ENCODE measurements at regions not wholly inside any gene's neighbourhood (a gene's known extent, or its start where the extent isn't known, plus 50 kb on each side); places are given as distances from the start of the nearest gene placed in this dataset.
"Not testable (repeated sequence)": the region's sequence is repeated elsewhere in the genome, so short reads cannot be mapped to it uniquely, and the experiment has no call there.

DNA sequence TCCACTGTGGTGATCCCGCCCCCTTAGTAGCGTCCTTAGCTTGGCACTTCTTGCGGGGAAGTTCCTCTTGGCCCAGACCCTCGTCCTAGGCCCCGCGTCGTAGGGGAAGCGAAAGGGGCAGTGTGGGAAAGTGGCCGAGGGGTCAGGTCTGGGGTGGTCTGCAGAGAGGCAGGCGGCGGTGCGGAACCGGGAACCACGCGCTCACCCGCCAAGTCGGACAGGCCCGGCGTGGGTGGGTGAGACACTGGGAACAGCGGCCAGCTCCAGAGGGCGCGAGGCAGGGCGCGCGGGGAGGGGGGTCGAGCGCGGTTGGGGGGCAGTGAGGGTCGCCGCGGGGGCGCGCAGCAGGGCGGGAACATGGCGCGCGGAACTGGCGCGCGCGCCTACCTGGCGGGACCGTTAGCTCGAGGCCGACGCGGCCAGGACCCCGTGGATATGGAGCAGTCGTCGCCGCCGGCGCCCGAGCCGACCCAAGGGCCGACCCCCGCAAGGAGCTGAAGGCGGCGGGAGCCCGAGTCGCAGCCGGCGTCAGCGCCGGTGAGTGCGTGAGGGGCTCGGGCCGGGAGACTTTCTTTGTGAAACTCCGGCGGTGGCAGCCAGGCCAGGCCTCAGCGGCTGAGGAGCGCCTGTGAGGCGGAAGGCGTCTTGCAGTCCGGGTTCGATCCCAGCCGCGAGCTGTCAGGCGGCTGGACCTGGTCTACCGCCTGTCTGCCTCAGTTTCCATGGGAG lies 2896.7 kb upstream of the TEKT4 start:
- POLR2A ChIA-PET = no interaction called here
- DNase-seq (ENCODE audit: low read depth, low spot score) = no peak
- Histone ChIP-seq H3K27me3 (ENCODE audit: control insufficient read depth, insufficient read depth, low read length) (no peaks in the 10 kb centered on the region), H3K9me3 (ENCODE audit: control insufficient read depth, insufficient read depth, low read length) (peaks cover 13% of the 10 kb centered on the region), H3K27ac (ENCODE audit: low read depth, low read length) (no peak overlapping the region), H3K4me3 (ENCODE audit: low read depth, low read length) (no peak overlapping the region)
- TF ChIP-seq CTCF (IDR thresholded peaks at IDR 0.05; ENCODE audit: low read depth, low read length) = no peak
- CTCF ChIA-PET = no interaction called here

DNA sequence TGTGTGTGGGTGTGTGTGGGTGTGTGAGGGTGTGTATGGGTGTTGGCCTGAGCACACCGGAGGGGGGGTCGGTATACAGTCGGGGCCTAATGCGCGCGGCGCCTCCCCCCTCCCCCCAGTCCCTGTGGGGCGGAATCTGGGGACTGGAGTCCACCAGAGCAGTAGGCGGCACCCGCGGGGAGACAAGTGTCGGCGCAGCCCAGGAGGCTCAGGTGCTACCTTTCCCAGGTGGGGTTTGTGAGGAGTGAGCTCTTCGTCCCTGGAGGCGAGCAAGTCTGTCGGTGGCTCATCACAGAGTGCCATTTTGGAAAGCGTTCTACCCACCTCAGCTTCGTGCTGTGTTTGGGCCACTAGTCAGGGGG lies 2896.1 kb upstream of the TEKT4 start:
- Histone ChIP-seq H3K27me3 (ENCODE audit: control insufficient read depth, insufficient read depth, low read length) (no peaks in the 10 kb centered on the region), H3K27ac (ENCODE audit: low read depth, low read length) (no peak overlapping the region), H3K4me3 (ENCODE audit: low read depth, low read length) (no peak overlapping the region), H3K9me3 (ENCODE audit: control insufficient read depth, insufficient read depth, low read length) (peaks cover 15% of the 10 kb centered on the region)
- ChIA-PET POLR2A (no interaction called here), CTCF (no interaction called here)
- DNase-seq (ENCODE audit: low read depth, low spot score) = no peak
- no peak for TF ChIP-seq CTCF (IDR thresholded peaks at IDR 0.05; ENCODE audit: low read depth, low read length)

DNA sequence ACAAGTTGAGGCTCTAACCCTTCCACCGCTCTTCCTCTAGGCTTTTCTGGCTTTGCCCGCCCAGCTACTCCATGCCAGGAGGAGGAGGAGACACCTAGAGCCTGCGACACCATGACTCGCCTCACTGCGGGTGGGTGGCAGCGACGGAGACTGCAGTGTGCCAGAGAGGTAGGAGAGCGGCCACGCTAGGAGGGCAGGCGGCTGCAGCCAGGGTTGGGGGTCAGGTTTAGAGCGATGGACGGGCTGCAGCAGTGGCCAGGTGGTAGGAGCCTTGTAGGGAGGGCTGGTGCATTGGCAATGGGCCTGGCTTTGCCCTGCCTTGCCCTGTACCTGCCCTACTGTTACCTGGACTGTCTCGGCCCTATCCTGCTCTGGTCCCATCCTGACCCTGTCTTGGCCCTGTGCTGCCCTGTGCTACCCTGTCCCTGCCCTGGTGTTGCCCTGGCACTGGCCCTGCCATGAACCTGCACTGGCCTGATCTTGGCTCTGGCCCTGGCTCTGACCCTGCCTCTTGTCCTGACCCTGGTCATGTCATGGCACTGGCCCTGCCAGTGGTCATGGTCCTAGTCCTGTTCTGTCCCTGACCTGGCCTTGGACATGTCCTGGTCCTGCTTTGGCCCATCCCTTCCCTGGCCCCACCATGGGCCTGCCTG lies 2890.1 kb upstream of the TEKT4 start:
- H3K9me3 ChIP-seq (ENCODE audit: control insufficient read depth, insufficient read depth, low read length) = peaks cover 58% of the 10 kb centered on the region
- H3K27me3 ChIP-seq (ENCODE audit: control insufficient read depth, insufficient read depth, low read length); CTCF ChIA-PET; H3K27ac ChIP-seq (ENCODE audit: low read depth, low read length); DNase-seq (ENCODE audit: low read depth, low spot score); H3K4me3 ChIP-seq (ENCODE audit: low read depth, low read length); POLR2A ChIA-PET: not testable (repeated sequence)

DNA sequence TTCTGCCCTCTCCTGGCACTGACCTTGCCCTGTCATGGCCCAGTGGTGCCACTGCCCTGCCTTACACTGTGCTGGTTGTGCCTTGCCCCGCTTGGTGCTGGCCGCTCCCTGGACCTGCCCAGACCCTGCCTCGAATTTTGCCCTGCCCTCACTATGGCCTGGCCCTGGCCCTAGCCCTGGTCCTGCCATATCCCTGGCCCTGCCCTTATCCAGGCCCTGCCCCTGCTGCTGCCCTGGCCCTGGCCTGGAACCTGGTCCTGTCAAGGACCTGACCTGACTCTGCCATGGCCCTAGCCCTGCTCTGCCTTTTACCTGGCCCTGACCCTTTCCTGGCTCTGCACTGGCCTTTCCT lies 2889.6 kb upstream of the TEKT4 start:
- peaks cover 63% of the 10 kb centered on the region for H3K9me3 ChIP-seq (ENCODE audit: control insufficient read depth, insufficient read depth, low read length)
- DNase-seq (ENCODE audit: low read depth, low spot score); CTCF ChIA-PET; H3K27ac ChIP-seq (ENCODE audit: low read depth, low read length); H3K4me3 ChIP-seq (ENCODE audit: low read depth, low read length); H3K27me3 ChIP-seq (ENCODE audit: control insufficient read depth, insufficient read depth, low read length); POLR2A ChIA-PET: not testable (repeated sequence)

DNA sequence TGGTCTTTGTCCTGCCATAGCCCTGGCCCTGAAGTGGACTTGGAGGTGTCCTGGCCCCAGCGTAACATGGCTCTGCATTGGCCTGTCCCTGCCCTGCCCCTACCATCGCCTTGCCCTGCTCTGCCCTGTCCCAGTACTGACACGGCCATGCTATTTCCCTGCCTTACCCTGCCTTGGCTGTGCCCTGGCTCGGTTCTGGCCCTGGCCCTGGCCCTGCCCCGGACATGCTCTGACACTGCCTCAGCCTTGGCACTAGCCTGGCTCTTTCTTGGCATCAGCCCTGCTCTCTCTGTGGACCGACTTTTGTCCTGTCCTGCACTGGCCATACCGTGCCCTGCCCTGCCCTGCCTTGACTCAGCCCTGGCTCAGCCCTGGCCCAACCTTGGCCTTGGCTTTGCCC lies 2889.0 kb upstream of the TEKT4 start:
- H3K27me3 ChIP-seq (ENCODE audit: control insufficient read depth, insufficient read depth, low read length); CTCF ChIA-PET; DNase-seq (ENCODE audit: low read depth, low spot score); POLR2A ChIA-PET; H3K4me3 ChIP-seq (ENCODE audit: low read depth, low read length); H3K27ac ChIP-seq (ENCODE audit: low read depth, low read length): not testable (repeated sequence)
- peaks cover 67% of the 10 kb centered on the region for H3K9me3 ChIP-seq (ENCODE audit: control insufficient read depth, insufficient read depth, low read length)

DNA sequence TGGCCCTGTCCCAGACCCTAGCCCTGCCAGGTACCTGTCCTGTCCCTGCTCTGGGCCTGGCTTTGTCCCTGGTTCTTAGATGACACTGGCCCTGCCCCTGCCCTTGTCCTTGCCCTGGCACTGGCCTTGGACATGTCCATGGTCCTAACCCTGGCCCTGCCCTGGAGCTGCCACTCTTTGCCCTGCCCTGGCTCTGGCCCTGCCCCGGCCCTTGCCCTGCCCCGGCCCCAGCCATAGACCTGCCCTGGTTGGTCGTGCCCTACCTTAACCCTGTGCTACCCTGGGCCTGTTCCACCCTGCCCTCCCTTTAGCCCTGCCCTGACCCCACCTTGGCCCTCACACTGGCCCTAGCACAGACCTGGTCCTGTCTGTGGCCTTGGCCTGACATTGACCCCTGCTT lies 2888.0 kb upstream of the TEKT4 start:
- DNase-seq (ENCODE audit: low read depth, low spot score); POLR2A ChIA-PET; H3K27me3 ChIP-seq (ENCODE audit: control insufficient read depth, insufficient read depth, low read length); H3K4me3 ChIP-seq (ENCODE audit: low read depth, low read length); H3K27ac ChIP-seq (ENCODE audit: low read depth, low read length); CTCF ChIA-PET: not testable (repeated sequence)
- H3K9me3 ChIP-seq (ENCODE audit: control insufficient read depth, insufficient read depth, low read length) = peaks cover 67% of the 10 kb centered on the region

DNA sequence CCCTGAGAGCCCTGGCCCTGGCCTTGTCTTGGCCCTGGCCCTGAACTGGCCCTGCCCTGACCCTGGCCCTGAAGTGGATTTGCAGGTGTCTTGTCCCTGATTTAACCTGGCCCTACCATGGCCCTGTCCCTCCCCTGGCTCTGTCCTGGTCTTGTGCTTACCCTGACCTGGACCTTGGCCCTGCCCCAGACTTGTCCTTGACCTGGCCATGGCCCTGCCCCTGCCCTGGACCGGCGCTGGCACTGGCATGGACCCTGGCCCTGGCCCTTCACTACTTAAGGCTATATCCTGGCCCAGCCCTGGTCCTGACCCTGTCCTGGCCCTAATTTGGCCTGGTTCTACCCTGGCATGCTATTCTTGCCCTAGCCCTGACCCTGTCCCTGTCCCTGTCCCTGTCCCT lies 2887.5 kb upstream of the TEKT4 start:
- H3K27me3 ChIP-seq (ENCODE audit: control insufficient read depth, insufficient read depth, low read length); POLR2A ChIA-PET; CTCF ChIA-PET; H3K4me3 ChIP-seq (ENCODE audit: low read depth, low read length); H3K27ac ChIP-seq (ENCODE audit: low read depth, low read length); DNase-seq (ENCODE audit: low read depth, low spot score): not testable (repeated sequence)
- peaks cover 67% of the 10 kb centered on the region for H3K9me3 ChIP-seq (ENCODE audit: control insufficient read depth, insufficient read depth, low read length)

DNA sequence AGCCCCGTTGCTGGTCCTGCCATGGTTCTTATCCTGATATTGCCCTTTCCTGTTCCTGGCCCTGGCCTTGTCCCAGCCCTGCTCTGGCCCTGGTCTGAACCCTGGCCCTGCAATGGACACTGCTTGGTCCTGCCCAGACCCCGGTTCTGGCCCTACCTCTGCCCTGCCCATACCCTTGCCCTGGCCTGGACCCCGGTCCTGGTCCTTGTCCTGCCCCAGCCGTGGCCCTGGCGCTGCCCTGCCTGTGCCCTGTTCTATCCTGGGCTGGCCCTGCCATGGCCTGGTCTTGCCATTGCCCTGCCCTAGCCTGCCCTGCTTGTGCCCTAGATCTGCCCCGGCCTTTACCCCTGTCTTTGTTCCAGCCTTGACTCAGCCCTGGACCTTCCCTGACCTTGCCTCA lies 2887.1 kb upstream of the TEKT4 start:
- H3K9me3 ChIP-seq (ENCODE audit: control insufficient read depth, insufficient read depth, low read length) = peaks cover 67% of the 10 kb centered on the region
- H3K27ac ChIP-seq (ENCODE audit: low read depth, low read length); H3K4me3 ChIP-seq (ENCODE audit: low read depth, low read length); H3K27me3 ChIP-seq (ENCODE audit: control insufficient read depth, insufficient read depth, low read length); POLR2A ChIA-PET; DNase-seq (ENCODE audit: low read depth, low spot score); CTCF ChIA-PET: not testable (repeated sequence)

DNA sequence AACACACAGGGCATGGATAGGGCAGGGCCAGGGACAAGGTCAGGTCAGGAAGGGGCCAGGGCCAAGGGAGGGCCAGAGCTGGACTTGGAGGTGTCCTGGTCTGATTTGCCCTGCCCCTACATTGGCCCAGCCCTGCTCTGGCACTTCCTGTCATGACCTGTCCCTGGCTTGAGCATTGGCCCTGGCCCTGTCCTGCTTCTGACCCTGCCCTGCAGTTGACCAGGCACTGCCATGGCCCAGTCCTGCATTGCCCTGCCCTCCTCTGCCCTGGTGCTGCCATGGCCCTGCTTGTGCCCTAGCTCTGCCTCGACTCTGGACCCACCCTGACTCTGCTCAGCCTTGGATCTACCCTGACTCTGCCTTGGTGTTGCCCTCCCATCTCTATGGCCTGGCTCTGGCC lies 2885.7 kb upstream of the TEKT4 start:
- DNase-seq (ENCODE audit: low read depth, low spot score); H3K4me3 ChIP-seq (ENCODE audit: low read depth, low read length); H3K27ac ChIP-seq (ENCODE audit: low read depth, low read length); CTCF ChIA-PET; H3K27me3 ChIP-seq (ENCODE audit: control insufficient read depth, insufficient read depth, low read length); POLR2A ChIA-PET: not testable (repeated sequence)
- H3K9me3 ChIP-seq (ENCODE audit: control insufficient read depth, insufficient read depth, low read length) = peaks cover 61% of the 10 kb centered on the region

DNA sequence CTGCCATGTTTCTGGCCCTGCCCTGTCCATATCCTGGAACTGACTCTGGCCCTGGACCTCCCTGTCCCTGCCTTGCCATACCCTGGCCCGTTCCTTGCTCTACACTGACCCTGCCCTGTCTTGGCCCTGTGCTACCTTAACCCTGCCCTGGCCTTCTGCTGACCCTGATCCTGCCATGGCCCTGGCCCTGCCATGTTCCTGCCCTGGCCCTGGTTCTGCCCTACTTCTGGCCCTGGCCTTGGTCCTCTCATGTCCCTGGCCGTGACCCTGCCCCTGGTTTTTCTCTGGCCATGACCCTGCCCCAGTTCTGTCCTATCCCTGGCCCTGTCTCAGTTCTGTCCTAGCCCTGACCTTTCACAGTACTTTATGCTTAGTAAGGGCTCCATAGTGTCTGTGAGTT lies 2884.3 kb upstream of the TEKT4 start:
- H3K27me3 ChIP-seq (ENCODE audit: control insufficient read depth, insufficient read depth, low read length); H3K4me3 ChIP-seq (ENCODE audit: low read depth, low read length); DNase-seq (ENCODE audit: low read depth, low spot score); CTCF ChIA-PET; H3K27ac ChIP-seq (ENCODE audit: low read depth, low read length); POLR2A ChIA-PET: not testable (repeated sequence)
- H3K9me3 ChIP-seq (ENCODE audit: control insufficient read depth, insufficient read depth, low read length) = peaks cover 47% of the 10 kb centered on the region

GRCh38 chr2:91988754-91989153 lies 2882.5 kb upstream of the TEKT4 start:
- H3K27me3 ChIP-seq (ENCODE audit: control insufficient read depth, insufficient read depth, low read length); POLR2A ChIA-PET; DNase-seq (ENCODE audit: low read depth, low spot score); H3K4me3 ChIP-seq (ENCODE audit: low read depth, low read length); H3K27ac ChIP-seq (ENCODE audit: low read depth, low read length); CTCF ChIA-PET: not testable (repeated sequence)
- H3K9me3 ChIP-seq (ENCODE audit: control insufficient read depth, insufficient read depth, low read length) = peaks cover 29% of the 10 kb centered on the region

Measured in AG04450 (cell line).